ENCODE measurements at regions not wholly inside any gene's neighbourhood (a gene's known extent, or its start where the extent isn't known, plus 50 kb on each side); places are given as distances from the start of the nearest gene placed in this dataset.
A peak's percentile ranks its signal among the peaks of the same experiment; 100 is the strongest.

DNA sequence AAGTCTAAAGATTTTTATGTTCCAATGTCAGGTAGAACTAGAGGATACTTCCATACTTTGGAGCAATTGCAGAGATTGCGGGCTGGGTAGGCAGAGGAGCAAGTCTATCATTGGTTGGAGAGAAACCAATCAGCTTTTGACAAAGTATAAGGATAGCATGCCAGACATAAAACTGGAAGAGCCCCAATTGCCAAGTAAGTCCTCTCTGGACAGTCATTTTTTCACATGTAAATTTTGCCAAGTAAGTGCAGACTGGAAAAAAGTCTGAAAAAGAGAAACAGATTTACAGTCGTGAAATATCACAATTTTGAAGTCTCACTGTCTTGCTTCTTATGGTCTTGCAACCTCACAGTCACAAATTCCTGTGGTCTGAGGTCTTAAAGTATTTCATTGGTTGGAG is 131.4 kb upstream of the C21orf91 start:
- Mint-ChIP-seq H3K36me3 (ENCODE audit: low read depth) (no peaks in the 10 kb centered on the region), H3K27ac (ENCODE audit: unreplicated experiment) (no peak overlapping the region), H3K4me1 (no peaks in the 10 kb centered on the region), H3K9me3 (no peaks in the 10 kb centered on the region), H3K27me3 (ENCODE audit: low read depth) (no peaks in the 10 kb centered on the region), H3K4me3 (no peak overlapping the region)
- TF ChIP-seq, protein P1, sequence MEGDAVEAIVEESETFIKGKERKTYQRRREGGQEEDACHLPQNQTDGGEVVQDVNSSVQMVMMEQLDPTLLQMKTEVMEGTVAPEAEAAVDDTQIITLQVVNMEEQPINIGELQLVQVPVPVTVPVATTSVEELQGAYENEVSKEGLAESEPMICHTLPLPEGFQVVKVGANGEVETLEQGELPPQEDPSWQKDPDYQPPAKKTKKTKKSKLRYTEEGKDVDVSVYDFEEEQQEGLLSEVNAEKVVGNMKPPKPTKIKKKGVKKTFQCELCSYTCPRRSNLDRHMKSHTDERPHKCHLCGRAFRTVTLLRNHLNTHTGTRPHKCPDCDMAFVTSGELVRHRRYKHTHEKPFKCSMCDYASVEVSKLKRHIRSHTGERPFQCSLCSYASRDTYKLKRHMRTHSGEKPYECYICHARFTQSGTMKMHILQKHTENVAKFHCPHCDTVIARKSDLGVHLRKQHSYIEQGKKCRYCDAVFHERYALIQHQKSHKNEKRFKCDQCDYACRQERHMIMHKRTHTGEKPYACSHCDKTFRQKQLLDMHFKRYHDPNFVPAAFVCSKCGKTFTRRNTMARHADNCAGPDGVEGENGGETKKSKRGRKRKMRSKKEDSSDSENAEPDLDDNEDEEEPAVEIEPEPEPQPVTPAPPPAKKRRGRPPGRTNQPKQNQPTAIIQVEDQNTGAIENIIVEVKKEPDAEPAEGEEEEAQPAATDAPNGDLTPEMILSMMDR (conservative IDR thresholded peaks at IDR 0.05), result no peak
- no peak for DNase-seq (ENCODE audit: low read depth, low spot score)

DNA sequence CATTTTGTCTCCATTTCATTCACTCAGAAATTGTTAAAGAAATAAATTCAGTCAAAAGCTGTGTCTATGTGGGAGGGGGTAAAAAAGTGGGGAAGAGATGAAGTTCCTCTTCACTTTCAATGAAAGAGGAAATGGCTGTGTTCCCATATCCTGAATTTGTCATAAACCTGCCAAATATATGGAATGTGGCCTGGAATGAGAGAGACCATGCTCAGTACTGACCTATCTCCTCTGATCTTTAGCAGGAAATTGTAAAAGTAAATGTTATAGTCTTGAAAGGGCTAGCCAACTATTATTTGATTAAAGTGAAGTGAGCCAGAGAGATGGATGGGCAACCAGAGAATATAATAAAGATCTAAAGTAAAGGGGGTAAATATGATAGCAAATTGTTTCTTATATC is 130.3 kb upstream of the C21orf91 start:
- Mint-ChIP-seq H3K27ac (ENCODE audit: unreplicated experiment) (no peak overlapping the region), H3K9me3 (peaks cover 2% of the 10 kb centered on the region), H3K27me3 (ENCODE audit: low read depth) (no peaks in the 10 kb centered on the region), H3K36me3 (ENCODE audit: low read depth) (peaks cover 2% of the 10 kb centered on the region), H3K4me3 (no peak overlapping the region), H3K4me1 (no peaks in the 10 kb centered on the region)
- TF ChIP-seq, protein P1 (conservative IDR thresholded peaks at IDR 0.05), result no peak
- no peak for DNase-seq (ENCODE audit: low read depth, low spot score)

DNA sequence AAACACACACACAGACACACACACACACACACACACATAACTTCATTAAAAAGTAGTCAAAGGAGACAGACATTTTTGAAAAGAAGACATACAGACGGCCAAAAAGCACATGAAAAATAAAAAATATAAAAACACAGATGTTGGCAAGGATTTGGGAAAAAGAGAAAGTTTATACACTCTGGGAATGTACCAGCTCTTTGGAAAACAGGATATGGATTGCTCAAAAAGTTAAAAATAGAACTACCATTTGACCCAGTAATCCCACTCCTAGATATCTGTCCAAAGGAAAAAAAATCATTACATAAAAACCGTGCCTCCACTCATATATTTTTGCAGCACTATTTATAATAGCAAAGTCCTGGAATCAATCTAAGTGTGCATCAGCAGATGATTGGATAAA is 128.4 kb upstream of the C21orf91 start:
- no peak overlapping the region for H3K4me3 Mint-ChIP-seq
- peaks cover 2% of the 10 kb centered on the region for H3K36me3 Mint-ChIP-seq (ENCODE audit: low read depth)
- no peak for DNase-seq (ENCODE audit: low read depth, low spot score)
- no peaks in the 10 kb centered on the region for H3K27me3 Mint-ChIP-seq (ENCODE audit: low read depth)
- TF ChIP-seq, protein P1 (conservative IDR thresholded peaks at IDR 0.05), result no peak
- no peaks in the 10 kb centered on the region for H3K4me1 Mint-ChIP-seq
- no peak overlapping the region for H3K27ac Mint-ChIP-seq (ENCODE audit: unreplicated experiment)
- peaks cover 4% of the 10 kb centered on the region for H3K9me3 Mint-ChIP-seq

DNA sequence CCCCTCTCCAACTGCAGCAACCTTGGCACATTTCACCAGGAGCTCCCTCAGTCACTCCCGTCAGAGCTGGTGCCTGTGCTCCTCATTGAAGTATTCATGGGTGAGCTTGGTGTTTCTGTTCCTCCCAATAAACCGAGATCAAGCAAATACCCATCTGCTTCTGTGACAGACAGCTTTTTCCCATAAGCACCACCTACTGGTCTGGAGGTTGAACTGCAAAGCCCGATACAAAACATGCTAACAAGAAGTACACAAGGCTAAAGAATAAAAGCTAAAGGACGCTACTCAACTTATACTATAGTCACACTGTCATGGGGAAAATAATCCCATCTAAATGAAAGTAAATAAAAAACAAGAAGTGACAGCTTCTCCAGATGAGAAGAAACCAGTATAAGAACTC is 111.9 kb upstream of the C21orf91 start:
- Mint-ChIP-seq H3K9me3 (peaks cover 5% of the 10 kb centered on the region), H3K4me3 (no peak overlapping the region), H3K27me3 (ENCODE audit: low read depth) (no peaks in the 10 kb centered on the region), H3K36me3 (ENCODE audit: low read depth) (no peaks in the 10 kb centered on the region), H3K4me1 (no peaks in the 10 kb centered on the region), H3K27ac (ENCODE audit: unreplicated experiment) (no peak overlapping the region)
- DNase-seq (ENCODE audit: low read depth, low spot score), result no peak
- TF ChIP-seq, protein P1 (conservative IDR thresholded peaks at IDR 0.05), result peak; percentile 49

DNA sequence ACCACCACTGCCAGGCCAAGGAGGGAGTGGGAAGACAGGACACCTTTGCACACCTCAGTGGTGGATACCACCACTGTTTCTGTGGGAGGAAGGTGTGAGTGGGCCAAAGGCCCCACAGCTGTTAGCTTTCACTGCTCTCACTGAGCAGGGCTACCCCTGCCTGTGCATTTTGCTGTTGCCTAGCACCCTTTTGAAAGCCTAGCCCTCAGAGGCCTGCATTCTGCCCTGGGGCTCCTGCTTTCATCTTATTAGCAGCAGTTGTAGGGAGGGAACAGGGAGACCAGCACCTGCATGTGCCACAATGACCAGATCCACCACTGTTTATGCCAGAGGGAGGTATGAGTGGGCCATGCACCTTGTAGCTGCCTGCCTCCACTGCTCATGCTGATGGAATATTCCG is 110.9 kb upstream of the C21orf91 start:
- Mint-ChIP-seq H3K4me3 (no peak overlapping the region), H3K36me3 (ENCODE audit: low read depth) (no peaks in the 10 kb centered on the region), H3K27ac (ENCODE audit: unreplicated experiment) (no peak overlapping the region), H3K4me1 (peaks cover 2% of the 10 kb centered on the region), H3K27me3 (ENCODE audit: low read depth) (no peaks in the 10 kb centered on the region), H3K9me3 (peaks cover 5% of the 10 kb centered on the region)
- no peak for DNase-seq (ENCODE audit: low read depth, low spot score)
- TF ChIP-seq, protein P1 (conservative IDR thresholded peaks at IDR 0.05), result no peak

DNA sequence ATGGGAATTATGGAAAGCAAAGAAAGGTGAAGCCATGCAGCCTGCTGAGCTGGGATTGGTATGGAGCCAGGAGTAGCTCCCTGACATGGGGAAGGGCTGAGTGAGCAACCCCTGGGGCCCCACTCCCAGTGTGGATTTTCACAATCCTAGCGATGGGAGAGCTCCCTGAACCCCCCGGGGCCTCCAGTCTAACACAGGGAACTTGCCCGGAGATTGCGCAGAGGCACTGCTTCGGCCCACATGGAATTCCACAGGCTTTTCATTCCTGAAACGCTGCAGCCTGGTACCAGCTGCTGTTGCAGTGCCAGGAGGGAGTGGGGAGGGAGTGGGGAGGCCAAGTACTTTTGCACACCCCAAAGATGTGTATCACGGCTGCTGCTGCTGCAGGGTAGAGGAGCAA is 110.4 kb upstream of the C21orf91 start:
- DNase-seq (ENCODE audit: low read depth, low spot score), result no peak
- TF ChIP-seq, protein P1 (conservative IDR thresholded peaks at IDR 0.05), result no peak
- peaks cover 3% of the 10 kb centered on the region for H3K4me1 Mint-ChIP-seq
- no peak overlapping the region for H3K4me3 Mint-ChIP-seq
- H3K27ac Mint-ChIP-seq (ENCODE audit: unreplicated experiment), result no peak overlapping the region
- H3K36me3 Mint-ChIP-seq (ENCODE audit: low read depth), result no peaks in the 10 kb centered on the region
- H3K27me3 Mint-ChIP-seq (ENCODE audit: low read depth), result no peaks in the 10 kb centered on the region
- H3K9me3 Mint-ChIP-seq, result peaks cover 5% of the 10 kb centered on the region

Data from neural crest cell (in vitro differentiated cells).